WI38 (cell line): ENCODE measurements at regions not wholly inside any gene's neighbourhood (a gene's known extent, or its start where the extent isn't known, plus 50 kb on each side); places are given as distances from the start of the nearest gene placed in this dataset.
"Not testable (repeated sequence)": the region's sequence is repeated elsewhere in the genome, so short reads cannot be mapped to it uniquely, and the experiment has no call there.

Source experiments
- H3K4me3 ChIP-seq: 2 replicates; pipeline ENCODE4 v1.5.1; 2011; ENCODE audit warnings: low read depth, mild to moderate bottlenecking, control low read depth, low read length
- TF ChIP-seq, protein P1 (sequence below): IDR thresholded peaks from 2 replicates; pipeline ENCODE4 v1.5.1; 2012; ENCODE audit warnings: low read depth, mild to moderate bottlenecking, control low read depth, low read length

- TF ChIP-seq, protein P1, sequence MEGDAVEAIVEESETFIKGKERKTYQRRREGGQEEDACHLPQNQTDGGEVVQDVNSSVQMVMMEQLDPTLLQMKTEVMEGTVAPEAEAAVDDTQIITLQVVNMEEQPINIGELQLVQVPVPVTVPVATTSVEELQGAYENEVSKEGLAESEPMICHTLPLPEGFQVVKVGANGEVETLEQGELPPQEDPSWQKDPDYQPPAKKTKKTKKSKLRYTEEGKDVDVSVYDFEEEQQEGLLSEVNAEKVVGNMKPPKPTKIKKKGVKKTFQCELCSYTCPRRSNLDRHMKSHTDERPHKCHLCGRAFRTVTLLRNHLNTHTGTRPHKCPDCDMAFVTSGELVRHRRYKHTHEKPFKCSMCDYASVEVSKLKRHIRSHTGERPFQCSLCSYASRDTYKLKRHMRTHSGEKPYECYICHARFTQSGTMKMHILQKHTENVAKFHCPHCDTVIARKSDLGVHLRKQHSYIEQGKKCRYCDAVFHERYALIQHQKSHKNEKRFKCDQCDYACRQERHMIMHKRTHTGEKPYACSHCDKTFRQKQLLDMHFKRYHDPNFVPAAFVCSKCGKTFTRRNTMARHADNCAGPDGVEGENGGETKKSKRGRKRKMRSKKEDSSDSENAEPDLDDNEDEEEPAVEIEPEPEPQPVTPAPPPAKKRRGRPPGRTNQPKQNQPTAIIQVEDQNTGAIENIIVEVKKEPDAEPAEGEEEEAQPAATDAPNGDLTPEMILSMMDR: no peak
- 0 out of 2 replicates have a peak overlapping the region, but pooled peaks have one; percentile 6 for H3K4me3 ChIP-seq
Observed at GRCh38 chr14:61609884-61610283, 85.4 kb upstream of the HIF1A start.

GRCh38 chr14:61610900-61611299, 84.4 kb upstream of the HIF1A start:
- H3K4me3 ChIP-seq: no peak overlapping the region
- TF ChIP-seq, protein P1: no peak

DNA sequence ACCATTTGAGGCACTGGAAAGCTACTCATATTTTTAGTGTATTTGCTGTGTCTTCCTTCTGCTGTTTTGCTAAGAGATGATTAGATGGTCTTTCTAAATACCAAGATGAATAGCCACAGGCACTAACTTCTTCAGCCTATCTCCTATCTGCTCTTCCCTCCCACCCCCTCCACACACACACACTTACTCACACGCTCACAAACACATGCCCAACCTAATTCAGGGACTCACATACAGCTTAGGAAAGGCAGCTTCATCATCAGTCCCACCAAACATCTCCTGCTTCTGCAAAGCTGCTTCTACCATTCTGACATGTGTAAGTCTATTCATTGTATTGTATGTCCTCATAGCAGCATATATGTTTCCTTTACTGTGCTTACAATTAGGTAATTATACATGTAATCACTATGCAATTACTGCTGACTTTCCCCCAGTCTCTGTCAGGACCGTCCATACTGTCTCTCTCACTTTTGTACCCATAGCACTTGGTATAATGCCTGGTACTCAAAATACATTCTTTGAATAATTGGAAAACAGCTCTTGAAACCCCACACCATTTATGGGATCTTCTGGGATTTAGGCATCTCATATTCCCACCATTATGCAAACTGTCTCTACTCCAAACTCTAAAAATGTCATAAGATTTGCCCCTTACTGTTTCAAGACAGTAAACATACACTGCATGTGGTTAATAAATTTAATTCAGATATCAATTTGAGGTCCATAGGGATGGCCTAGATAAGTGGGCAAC, 83.3 kb upstream of the HIF1A start:
- H3K4me3 ChIP-seq: no peak overlapping the region
- TF ChIP-seq, protein P1: no peak

- H3K4me3 ChIP-seq: not testable (repeated sequence)
Observed at GRCh38 chr14:61613006-61613405, 82.3 kb upstream of the HIF1A start.

DNA sequence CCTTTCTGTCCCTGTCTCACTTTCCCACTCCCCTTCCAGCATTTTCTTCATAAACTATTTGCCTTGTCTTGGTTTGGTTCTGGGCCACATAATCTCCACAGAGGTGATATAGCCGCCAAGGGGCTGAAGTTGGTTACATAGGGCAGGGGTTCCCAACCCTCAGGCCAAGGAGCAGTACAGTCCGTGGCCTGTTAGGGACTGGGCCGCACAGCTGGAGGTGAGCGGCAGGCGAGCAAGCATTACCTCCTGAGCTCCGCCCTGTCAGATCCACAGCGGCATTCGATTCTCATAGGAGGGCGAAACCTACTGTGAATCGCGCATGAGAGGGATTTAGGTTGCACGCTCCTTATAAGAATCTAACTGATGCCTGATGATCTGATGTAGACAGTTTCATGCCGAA, 80.6 kb upstream of the HIF1A start:
- TF ChIP-seq, protein P1: no peak
- H3K4me3 ChIP-seq: no peak overlapping the region

- TF ChIP-seq, protein P1: no peak
- no peak overlapping the region for H3K4me3 ChIP-seq
Observed at GRCh38 chr14:61615743-61616523, 79.4 kb upstream of the HIF1A start.

DNA sequence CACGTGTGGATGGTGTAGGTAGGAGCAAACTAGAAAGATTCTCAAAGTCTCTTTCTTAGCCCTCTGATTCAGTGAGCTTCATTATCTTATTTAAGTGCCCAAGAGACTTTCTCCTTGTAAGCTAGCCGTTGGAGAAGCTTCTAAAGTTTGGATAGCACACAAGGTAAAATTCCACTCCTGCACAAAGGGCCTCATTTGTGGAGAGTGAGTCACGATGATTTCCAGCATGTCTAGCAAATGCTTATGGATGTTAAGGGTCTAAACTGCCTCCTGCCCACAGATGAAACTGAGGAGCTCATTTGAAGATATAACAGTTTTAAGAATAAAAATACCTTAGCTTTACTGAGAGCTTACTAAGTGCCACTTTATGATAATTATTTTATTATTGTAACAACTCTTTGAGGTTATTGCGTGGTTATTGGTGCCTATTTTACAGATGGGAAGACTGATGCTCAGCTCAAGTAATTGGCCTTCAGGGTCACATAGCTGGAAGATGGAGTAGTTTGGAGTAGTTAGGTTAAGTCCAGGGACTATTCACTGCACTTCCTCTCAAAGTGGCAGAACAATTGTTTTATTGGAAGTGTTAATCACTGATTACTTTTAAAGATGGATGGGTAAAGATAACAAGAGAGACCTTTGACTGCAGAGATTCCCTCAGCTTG, 78.7 kb upstream of the HIF1A start:
- TF ChIP-seq, protein P1: no peak
- H3K4me3 ChIP-seq: no peak overlapping the region
